HepG2 (cell line): ENCODE measurements at regions not wholly inside any gene's neighbourhood (a gene's known extent, or its start where the extent isn't known, plus 50 kb on each side); places are given as distances from the start of the nearest gene placed in this dataset.

Experiments used
- ATAC-seq: fragments of 200-7000 bp; cut with Tn5 transposase; 3 replicates; pipeline ENCODE4 v1.9.1; 2020; ENCODE audit warnings: mild to moderate bottlenecking, moderate library complexity
- BruUV-seq: library from RNA; stranded (reverse); fragments of 400-500 nt; replicated peaks from 2 replicates; lab custom pipeline; 2021; lab: Mats Ljungman, UMichigan
- CTCF ChIA-PET: fragments of 300-600 bp; formaldehyde crosslinking; extraction: SDS; loops from one replicate; lab custom pipeline; 2021; ENCODE audit warnings: low total read pairs, inconsistent platforms, low intra/inter-chr PET ratio; lab: Yijun Ruan, JAX
- POLR2A ChIA-PET: fragments of 350-600 bp; sonication (Branson Sonifier 250); formaldehyde crosslinking; loops from one replicate; lab custom pipeline; 2020; ENCODE audit warnings: antibody characterized with exemption, inconsistent platforms; lab: Yijun Ruan, JAX
- DNase-seq: peaks from one replicate; pipeline ENCODE4 v3.0.0-alpha.2; 2015; ENCODE audit warnings: low spot score
- FAIRE-seq: peaks from 3 replicates; lab custom pipeline; 2011; peaks lifted over from hg19 to GRCh38; lab: Jason Lieb, UNC
- H2AFZ ChIP-seq: one replicate; pipeline ENCODE4 v1.6.1; 2011; ENCODE audit warnings: low read length, inconsistent platforms
- H3K27ac ChIP-seq: fragments of 300-600 bp; 3 replicates; pipeline ENCODE4 v1.8.0; 2011; ENCODE audit warnings: mixed run types, mild to moderate bottlenecking, mixed read lengths, low read length, inconsistent platforms; ENCODE audit not compliant: insufficient read depth; ENCODE audit errors: extremely low read length
- H3K27me3 ChIP-seq, 2 experiments: fragments of 200-600 bp in 1 of 2; 2 replicates in 1 of 2; 3 replicates in 1 of 2; pipeline versions ENCODE4 v1.6.0 to v1.8.0; 2011; ENCODE audit warnings: low read length in 2 of 2, mild to moderate bottlenecking in 2 of 2, moderate library complexity in 2 of 2, inconsistent platforms in 1 of 2; ENCODE audit not compliant: insufficient read depth in 2 of 2, control insufficient read depth in 1 of 2
- H3K36me3 ChIP-seq, 2 experiments: fragments of 200-600 bp in 1 of 2; replicated peaks in 1 of 2; 2 replicates in 1 of 2; 3 replicates in 1 of 2; pipeline versions ENCODE4 v1.5.1 to v1.8.0; 2011; ENCODE audit warnings: low read length in 2 of 2, inconsistent platforms in 1 of 2; ENCODE audit not compliant: insufficient read depth in 2 of 2, control insufficient read depth in 1 of 2
- H3K4me1 ChIP-seq: 2 replicates; pipeline ENCODE4 v1.5.1; 2012; ENCODE audit warnings: low read length, inconsistent platforms; ENCODE audit not compliant: insufficient read depth
- H3K4me2 ChIP-seq: 2 replicates; pipeline ENCODE4 v1.6.0; 2011; ENCODE audit warnings: low read depth, low read length, inconsistent platforms
- H3K4me3 ChIP-seq, 3 experiments: fragments of 200-600 bp in 1 of 3; sonication (generic), shearing (Covaris generic) in 1 of 3; replicated peaks in 1 of 3; 2 replicates each; pipeline ENCODE4 v1.5.1; 2011 to 2016; ENCODE audit warnings: low read length in 3 of 3, inconsistent platforms in 2 of 3, low read depth in 2 of 3, mild to moderate bottlenecking in 2 of 3, control low read depth in 1 of 3, mixed read lengths in 1 of 3; ENCODE audit not compliant: insufficient read depth in 1 of 3
- H3K79me2 ChIP-seq: one replicate; pipeline ENCODE4 v1.6.1; 2011; ENCODE audit warnings: low read length, inconsistent platforms; ENCODE audit not compliant: insufficient read depth
- H3K9ac ChIP-seq: 2 replicates; pipeline ENCODE4 v1.6.0; 2011; ENCODE audit warnings: mild to moderate bottlenecking, low read depth, low read length, inconsistent platforms; ENCODE audit not compliant: insufficient read depth
- H3K9me3 ChIP-seq: 2 replicates; pipeline ENCODE4 v1.5.1; 2012; ENCODE audit warnings: mild to moderate bottlenecking, low read length
- H4K20me1 ChIP-seq: 2 replicates; pipeline ENCODE4 v1.6.0; 2011; ENCODE audit warnings: inconsistent platforms, mild to moderate bottlenecking, low read length, moderate library complexity; ENCODE audit not compliant: insufficient read depth
- ARNTL ChIP-seq: sonication (generic); formaldehyde crosslinking; IDR thresholded peaks from 2 replicates; pipeline ENCODE4 v1.4.0; 2020; ENCODE audit warnings: mild to moderate bottlenecking, missing genetic modification reagents
- ATF2 ChIP-seq: sonication (generic); formaldehyde crosslinking; IDR thresholded peaks from 2 replicates; pipeline ENCODE4 v1.4.0; 2020; ENCODE audit warnings: missing genetic modification reagents
- ATRX ChIP-seq: sonication (generic); formaldehyde crosslinking; IDR thresholded peaks from 2 replicates; pipeline ENCODE4 v1.4.0; 2020; ENCODE audit warnings: missing genetic modification reagents, borderline replicate concordance
- CBX1 ChIP-seq: IDR thresholded peaks from one replicate; pipeline ENCODE4 v1.6.1; 2016; ENCODE audit warnings: antibody characterized with exemption, low read depth
- CBX2 ChIP-seq, 2 experiments: fragments of 200-600 bp in 1 of 2; sonication (generic); formaldehyde crosslinking in 1 of 2; IDR thresholded peaks; 2 replicates each; pipeline versions ENCODE4 v1.7.0 to v1.8.1; 2018 to 2022; ENCODE audit warnings: low read depth in 2 of 2, low read length in 1 of 2, mild to moderate bottlenecking in 1 of 2, missing genetic modification reagents in 1 of 2
- CBX5 ChIP-seq: sonication (generic); formaldehyde crosslinking; IDR thresholded peaks from 2 replicates; pipeline ENCODE4 v1.4.0; 2020; ENCODE audit warnings: missing genetic modification reagents, borderline replicate concordance
- ELF1 ChIP-seq: sonication (generic); formaldehyde crosslinking; IDR thresholded peaks from 2 replicates; pipeline ENCODE4 v1.4.0; 2020; ENCODE audit warnings: missing genetic modification reagents
- EP300 ChIP-seq, 3 experiments: sonication (generic) in 1 of 3; formaldehyde crosslinking in 1 of 3; IDR thresholded peaks; 2 replicates each; pipeline versions ENCODE4 v1.5.1 to v1.6.1; 2011 to 2020; ENCODE audit warnings: low read depth in 2 of 3, low read length in 2 of 3, borderline replicate concordance in 1 of 3, improper control_type of control experiment in 1 of 3, mild to moderate bottlenecking in 1 of 3, missing genetic modification reagents in 1 of 3, moderate library complexity in 1 of 3
- KDM3A ChIP-seq: IDR thresholded peaks from 2 replicates; pipeline ENCODE4 v1.6.1; 2018; ENCODE audit warnings: low read depth, missing compliant biosample characterization
- RBAK ChIP-seq: sonication (generic); formaldehyde crosslinking; IDR thresholded peaks from 2 replicates; pipeline ENCODE4 v1.5.1; 2020; ENCODE audit warnings: mild to moderate bottlenecking, missing genetic modification reagents
- SYNCRIP ChIP-seq: fragments of 200-400 bp; formaldehyde crosslinking; IDR thresholded peaks from 2 replicates; pipeline ENCODE4 v1.6.1; 2018; ENCODE audit warnings: mild to moderate bottlenecking, low read depth, low read length; ENCODE audit not compliant: insufficient read depth
- TARDBP ChIP-seq: sonication (generic); formaldehyde crosslinking; IDR thresholded peaks from 2 replicates; pipeline ENCODE4 v1.8.0; 2022; ENCODE audit warnings: mild to moderate bottlenecking, missing genetic modification reagents
- TP53 ChIP-seq: sonication (generic); formaldehyde crosslinking; conservative IDR thresholded peaks from 2 replicates; pipeline ENCODE4 v1.4.0; 2020; ENCODE audit warnings: missing genetic modification reagents
- ZBTB1 ChIP-seq: sonication (generic); formaldehyde crosslinking; IDR thresholded peaks from 2 replicates; pipeline ENCODE4 v1.4.0; 2020; ENCODE audit warnings: missing genetic modification reagents, borderline replicate concordance
- ZFAT ChIP-seq: sonication (generic); formaldehyde crosslinking; conservative IDR thresholded peaks from 2 replicates; pipeline ENCODE4 v1.8.1; 2023; ENCODE audit warnings: missing genetic modification reagents, inconsistent platforms
- ZNF576 ChIP-seq: sonication (generic); formaldehyde crosslinking; IDR thresholded peaks from 2 replicates; pipeline ENCODE4 v1.4.0; 2020; ENCODE audit warnings: mild to moderate bottlenecking, missing genetic modification reagents
- ZNF816 ChIP-seq: sonication (generic); formaldehyde crosslinking; IDR thresholded peaks from 2 replicates; pipeline ENCODE4 v1.8.0; 2022; ENCODE audit warnings: missing genetic modification reagents, mild to moderate bottlenecking, borderline replicate concordance
- WGBS: methylation state at CpG from one replicate; pipeline ENCODE4 v1.1.6; 2017; ENCODE audit warnings: low lambda C conversion rate; 5-methylcytosine and 5-hydroxymethylcytosine counted together
- in situ Hi-C: cut with HindIII; loops from 2 replicates; pipeline ENCODE4 v1.10.0; 2017; ENCODE audit warnings: low pct_unique_long_range_greater_than_20kb; ENCODE audit not compliant: extremely low pct_ligation_motif_present
- intact Hi-C: fragments of 100-400 bp; cut with micrococcal nuclease; formaldehyde crosslinking; loops from one replicate; pipeline ENCODE4 v1.10.0; 2022; ENCODE audit not compliant: unreplicated experiment

GRCh38 chr10:130751106-130751840 lies 560.2 kb downstream of the TCERG1L start:
- Histone ChIP-seq H3K4me1 (no peaks in the 10 kb centered on the region), H4K20me1 (no peaks in the 10 kb centered on the region), H2AFZ (no peak overlapping the region), H3K9me3 (no peaks in the 10 kb centered on the region), H3K27ac (no peak overlapping the region), H3K4me2 (no peak overlapping the region), H3K79me2 (no peaks in the 10 kb centered on the region), H3K9ac (no peak overlapping the region), H3K36me3 (no peaks in the 10 kb centered on the region), H3K4me3 (no peak overlapping the region), H3K27me3 (peaks cover 0 to 7% of the 10 kb centered on the region in 2 experiments; a peak in 2 of 5 replicates)
- WGBS, result 22% methylated on average over 7 of the region's 15 CpGs
- POLR2A ChIA-PET, result no interaction called here
- ATAC-seq, result no peak
- TF ChIP-seq KDM3A (CRISPR knock-in tag), result no peak
- TF ChIP-seq ZNF576 (CRISPR knock-in tag), result no peak
- no peak for TF ChIP-seq ATF2
- TF ChIP-seq TP53, result no peak
- TF ChIP-seq ZNF816 (CRISPR knock-in tag), result no peak
- intact Hi-C loops, result no loop called here
- CTCF ChIA-PET, result no interaction called here
- in situ Hi-C loops, result no loop called here
- no peak for DNase-seq
- BruUV-seq, result no TSS peak
- FAIRE-seq, result no peak

GRCh38 chr10:130751851-130752250 lies 559.7 kb downstream of the TCERG1L start:
- no peaks in the 10 kb centered on the region for H4K20me1 ChIP-seq
- no peaks in the 10 kb centered on the region for H3K9me3 ChIP-seq
- no peak overlapping the region for H3K4me2 ChIP-seq
- H3K27ac ChIP-seq, result no peak overlapping the region
- no peaks in the 10 kb centered on the region for H3K36me3 ChIP-seq
- ATAC-seq, result no peak
- H2AFZ ChIP-seq, result no peak overlapping the region
- WGBS, result 17% methylated on average over 8 of the region's 8 CpGs
- in situ Hi-C loops (no loop called here), intact Hi-C loops (no loop called here)
- H3K9ac ChIP-seq, result no peak overlapping the region
- POLR2A ChIA-PET, result no interaction called here
- no peaks in the 10 kb centered on the region for H3K4me1 ChIP-seq
- H3K4me3 ChIP-seq, result no peak overlapping the region
- no TSS peak for BruUV-seq
- no peak for DNase-seq
- FAIRE-seq, result no peak
- CTCF ChIA-PET, result no interaction called here
- peaks cover 0 to 7% of the 10 kb centered on the region in 2 experiments; a peak in 2 of 5 replicates for H3K27me3 ChIP-seq
- H3K79me2 ChIP-seq, result no peaks in the 10 kb centered on the region
- TF ChIP-seq ELF1 (CRISPR knock-in tag) (no peak), TARDBP (CRISPR knock-in tag) (no peak), ATRX (CRISPR knock-in tag) (no peak), CBX1 (no peak), ZBTB1 (CRISPR knock-in tag) (no peak), ZFAT (no peak), RBAK (CRISPR knock-in tag) (no peak), SYNCRIP (no peak), EP300 (IDR thresholded peaks at IDR 0.05; ENCODE audit: low read depth in 2 of 2, low read length in 2 of 2) (no peak), EP300 (CRISPR knock-in tag; IDR thresholded peaks at IDR 0.05; ENCODE audit: borderline replicate concordance) (no peak), CBX2 (IDR thresholded peaks at IDR 0.05; ENCODE audit: low read depth, low read length) (no peak), CBX2 (CRISPR knock-in tag; IDR thresholded peaks at IDR 0.05; ENCODE audit: low read depth) (no peak), CBX5 (CRISPR knock-in tag) (no peak), ARNTL (no peak)
